Upper lobe of right lung (tissue), 1 donor: ENCODE measurements at regions not wholly inside any gene's neighbourhood (a gene's known extent, or its start where the extent isn't known, plus 50 kb on each side); places are given as distances from the start of the nearest gene placed in this dataset.

ENCODE experiments used
- ATAC-seq: fragments of 200-7000 bp; cut with Tn5 transposase; one replicate; pipeline ENCODE4 v1.9.1; 2020; ENCODE audit warnings: mild to moderate bottlenecking, moderate library complexity
- DNase-seq: peaks from one replicate; pipeline ENCODE4 v3.0.0-alpha.2; 2020
- H3K27ac ChIP-seq: fragments of 200-600 bp; one replicate; pipeline ENCODE4 v1.8.0; 2022
- H3K27me3 ChIP-seq: fragments of 200-600 bp; one replicate; pipeline ENCODE4 v1.8.0; 2022; ENCODE audit warnings: mild to moderate bottlenecking
- H3K36me3 ChIP-seq: fragments of 200-600 bp; one replicate; pipeline ENCODE4 v1.8.0; 2022
- H3K4me1 ChIP-seq: fragments of 200-600 bp; one replicate; pipeline ENCODE4 v1.8.0; 2022
- H3K4me3 ChIP-seq: fragments of 200-600 bp; one replicate; pipeline ENCODE4 v1.8.0; 2022; ENCODE audit warnings: mild to moderate bottlenecking
- H3K9me3 ChIP-seq: fragments of 200-600 bp; one replicate; pipeline ENCODE4 v1.8.0; 2022
- intact Hi-C: fragments of 100-400 bp; cut with DNase I; formaldehyde crosslinking; loops from one replicate; pipeline ENCODE4 v1.11.0; 2022
- TF ChIP-seq, protein P1 (sequence below): fragments of 200-600 bp; IDR thresholded peaks from one replicate; pipeline ENCODE4 v1.8.0; 2022; ENCODE audit warnings: antibody characterized with exemption
- donor health status: DM: no; HTN: yes; CAD: no; lungs with severe emphysema.

GRCh38 chr12:53867216-53868012 lies 71.2 kb upstream of the HOXC13 start:
- peaks cover 17% of the 10 kb centered on the region for H3K27me3 ChIP-seq
- TF ChIP-seq, protein P1, sequence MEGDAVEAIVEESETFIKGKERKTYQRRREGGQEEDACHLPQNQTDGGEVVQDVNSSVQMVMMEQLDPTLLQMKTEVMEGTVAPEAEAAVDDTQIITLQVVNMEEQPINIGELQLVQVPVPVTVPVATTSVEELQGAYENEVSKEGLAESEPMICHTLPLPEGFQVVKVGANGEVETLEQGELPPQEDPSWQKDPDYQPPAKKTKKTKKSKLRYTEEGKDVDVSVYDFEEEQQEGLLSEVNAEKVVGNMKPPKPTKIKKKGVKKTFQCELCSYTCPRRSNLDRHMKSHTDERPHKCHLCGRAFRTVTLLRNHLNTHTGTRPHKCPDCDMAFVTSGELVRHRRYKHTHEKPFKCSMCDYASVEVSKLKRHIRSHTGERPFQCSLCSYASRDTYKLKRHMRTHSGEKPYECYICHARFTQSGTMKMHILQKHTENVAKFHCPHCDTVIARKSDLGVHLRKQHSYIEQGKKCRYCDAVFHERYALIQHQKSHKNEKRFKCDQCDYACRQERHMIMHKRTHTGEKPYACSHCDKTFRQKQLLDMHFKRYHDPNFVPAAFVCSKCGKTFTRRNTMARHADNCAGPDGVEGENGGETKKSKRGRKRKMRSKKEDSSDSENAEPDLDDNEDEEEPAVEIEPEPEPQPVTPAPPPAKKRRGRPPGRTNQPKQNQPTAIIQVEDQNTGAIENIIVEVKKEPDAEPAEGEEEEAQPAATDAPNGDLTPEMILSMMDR = no peak
- DNase-seq (no peak), ATAC-seq (no peak)
- intact Hi-C loops = no loop called here
- H3K4me3 ChIP-seq = no peak overlapping the region
- H3K4me1 ChIP-seq = no peaks in the 10 kb centered on the region
- no peaks in the 10 kb centered on the region for H3K9me3 ChIP-seq
- no peak overlapping the region for H3K27ac ChIP-seq
- no peaks in the 10 kb centered on the region for H3K36me3 ChIP-seq

- Histone ChIP-seq H3K27me3 (peaks cover 26% of the 10 kb centered on the region), H3K36me3 (no peaks in the 10 kb centered on the region), H3K4me3 (no peak overlapping the region), H3K4me1 (no peaks in the 10 kb centered on the region), H3K27ac (no peak overlapping the region), H3K9me3 (no peaks in the 10 kb centered on the region)
- TF ChIP-seq, protein P1 = no peak
- intact Hi-C loops = no loop called here
- ATAC-seq (no peak), DNase-seq (no peak)
Observed at GRCh38 chr12:53868511-53868986, 70.1 kb upstream of the HOXC13 start.

DNA sequence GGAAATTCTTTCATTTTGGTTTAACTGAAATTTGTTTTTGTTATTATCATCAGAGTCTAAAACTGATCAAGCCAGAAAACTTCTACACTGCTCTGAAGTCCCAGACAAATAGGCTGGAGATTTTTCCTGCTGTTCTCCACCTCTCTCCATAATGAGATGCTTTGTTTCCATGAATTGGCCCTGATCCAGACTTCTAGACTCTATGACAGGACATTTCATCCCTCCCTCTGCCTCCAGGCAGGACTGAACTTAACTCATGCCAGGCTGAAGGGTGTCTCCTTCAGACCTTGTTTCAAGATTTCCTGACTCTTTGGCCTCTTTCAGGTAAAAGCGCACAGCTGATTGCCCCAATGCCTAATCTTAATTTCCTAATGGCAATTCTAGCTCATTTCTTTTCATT lies 69.1 kb upstream of the HOXC13 start:
- Histone ChIP-seq H3K27me3 (peaks cover 27% of the 10 kb centered on the region), H3K4me1 (no peaks in the 10 kb centered on the region), H3K9me3 (no peaks in the 10 kb centered on the region), H3K36me3 (no peaks in the 10 kb centered on the region), H3K27ac (no peak overlapping the region), H3K4me3 (no peak overlapping the region)
- ATAC-seq (no peak), DNase-seq (no peak)
- TF ChIP-seq, protein P1 = no peak
- intact Hi-C loops = no loop called here

DNA sequence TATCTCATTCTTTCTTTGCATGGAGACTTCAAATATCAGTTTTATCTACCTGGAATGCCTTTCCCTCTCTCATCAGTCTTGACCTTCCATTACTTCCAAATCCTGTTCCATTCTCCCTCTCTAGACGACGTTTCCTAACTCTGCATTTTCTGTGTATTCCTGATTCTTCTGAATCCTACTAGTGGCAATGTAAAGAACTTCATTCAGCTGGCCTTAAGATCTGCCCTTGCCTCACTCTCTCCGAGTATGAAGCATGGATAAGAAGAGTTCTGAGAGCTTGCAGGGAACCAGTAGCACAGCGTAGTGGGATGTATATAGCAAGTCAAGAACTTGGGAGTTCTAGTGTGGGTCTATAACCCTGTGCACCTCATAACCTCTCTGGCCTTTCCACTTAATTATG lies 68.5 kb upstream of the HOXC13 start:
- H3K4me3 ChIP-seq = no peak overlapping the region
- no peak for ATAC-seq
- H3K9me3 ChIP-seq = no peaks in the 10 kb centered on the region
- no peak overlapping the region for H3K27ac ChIP-seq
- no peaks in the 10 kb centered on the region for H3K36me3 ChIP-seq
- TF ChIP-seq, protein P1 = no peak
- intact Hi-C loops = no loop called here
- DNase-seq = no peak
- peaks cover 27% of the 10 kb centered on the region for H3K27me3 ChIP-seq
- no peaks in the 10 kb centered on the region for H3K4me1 ChIP-seq

DNA sequence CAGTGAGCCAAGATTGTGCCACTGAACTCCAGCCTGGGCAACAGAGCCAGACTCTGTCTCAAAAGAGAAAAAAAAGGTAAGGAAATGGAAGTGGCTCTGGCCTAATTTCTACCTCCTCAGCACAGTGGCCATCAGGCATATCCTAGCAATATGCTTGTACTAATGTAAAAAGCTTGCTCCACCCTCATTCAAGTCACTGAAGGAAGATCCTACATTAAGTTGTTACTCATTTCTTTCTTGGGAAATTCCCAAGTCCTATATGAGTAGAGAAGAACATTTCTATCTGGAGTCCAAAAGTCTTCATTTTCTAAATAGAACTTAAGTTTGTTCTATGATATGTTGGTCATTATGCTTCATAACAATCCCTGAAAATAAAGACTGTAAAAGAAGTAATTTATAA lies 67.3 kb upstream of the HOXC13 start:
- DNase-seq (no peak), ATAC-seq (no peak)
- peaks cover 27% of the 10 kb centered on the region for H3K27me3 ChIP-seq
- no peaks in the 10 kb centered on the region for H3K4me1 ChIP-seq
- H3K27ac ChIP-seq = no peak overlapping the region
- TF ChIP-seq, protein P1 = no peak
- H3K9me3 ChIP-seq = no peaks in the 10 kb centered on the region
- H3K4me3 ChIP-seq = no peak overlapping the region
- intact Hi-C loops = no loop called here
- H3K36me3 ChIP-seq = no peaks in the 10 kb centered on the region
